ENCODE measurements at regions not wholly inside any gene's neighbourhood (a gene's known extent, or its start where the extent isn't known, plus 50 kb on each side); places are given as distances from the start of the nearest gene placed in this dataset.

- DNase-seq (ENCODE audit: low read depth), result no peak
- H3K4me3 ChIP-seq (ENCODE audit: low read depth, low read length), result no peak overlapping the region
- no peak for TF ChIP-seq CTCF (IDR thresholded peaks at IDR 0.05; ENCODE audit: insufficient read depth, low read depth, low read length, missing control alignments)
Measured at GRCh38 chr7:34282271-34282670, 375.7 kb upstream of the NPSR1 start.

- no peak for DNase-seq (ENCODE audit: low read depth)
- TF ChIP-seq CTCF (IDR thresholded peaks at IDR 0.05; ENCODE audit: insufficient read depth, low read depth, low read length, missing control alignments), result no peak
- H3K4me3 ChIP-seq (ENCODE audit: low read depth, low read length), result no peak overlapping the region
Measured at GRCh38 chr7:34296663-34297062, 361.4 kb upstream of the NPSR1 start.

- no peak overlapping the region for H3K4me3 ChIP-seq (ENCODE audit: low read depth, low read length)
- DNase-seq (ENCODE audit: low read depth), result no peak
- no peak for TF ChIP-seq CTCF (IDR thresholded peaks at IDR 0.05; ENCODE audit: insufficient read depth, low read depth, low read length, missing control alignments)
Measured at GRCh38 chr7:34298492-34299013, 359.5 kb upstream of the NPSR1 start.

GRCh38 chr7:34299066-34299465 is 359.0 kb upstream of the NPSR1 start:
- DNase-seq (ENCODE audit: low read depth), result no peak
- no peak for TF ChIP-seq CTCF (IDR thresholded peaks at IDR 0.05; ENCODE audit: insufficient read depth, low read depth, low read length, missing control alignments)
- H3K4me3 ChIP-seq (ENCODE audit: low read depth, low read length), result no peak overlapping the region

GRCh38 chr7:34307540-34307939 is 350.5 kb upstream of the NPSR1 start:
- no peak overlapping the region for H3K4me3 ChIP-seq (ENCODE audit: low read depth, low read length)

GRCh38 chr7:34308595-34308994 is 349.4 kb upstream of the NPSR1 start:
- no peak overlapping the region for H3K4me3 ChIP-seq (ENCODE audit: low read depth, low read length)
- TF ChIP-seq CTCF (IDR thresholded peaks at IDR 0.05; ENCODE audit: insufficient read depth, low read depth, low read length, missing control alignments), result no peak
- no peak for DNase-seq (ENCODE audit: low read depth)

More at GRCh38 chr7:34307540-34307939, 350.5 kb upstream of the NPSR1 start:
- no peak for DNase-seq (ENCODE audit: low read depth)
- TF ChIP-seq CTCF (IDR thresholded peaks at IDR 0.05; ENCODE audit: insufficient read depth, low read depth, low read length, missing control alignments), result no peak

GRCh38 chr7:34309116-34309515 is 348.9 kb upstream of the NPSR1 start:
- no peak for TF ChIP-seq CTCF (IDR thresholded peaks at IDR 0.05; ENCODE audit: insufficient read depth, low read depth, low read length, missing control alignments)
- no peak for DNase-seq (ENCODE audit: low read depth)
- H3K4me3 ChIP-seq (ENCODE audit: low read depth, low read length), result no peak overlapping the region

Measured in GM12865 (cell line).